Epithelial cell of esophagus (primary cell): ENCODE measurements at regions not wholly inside any gene's neighbourhood (a gene's known extent, or its start where the extent isn't known, plus 50 kb on each side); places are given as distances from the start of the nearest gene placed in this dataset.

Experiments
- DNase-seq: peaks from one replicate; pipeline ENCODE4 v3.0.0; 2010; ENCODE audit warnings: low read depth
- H3K4me3 ChIP-seq: 2 replicates; pipeline ENCODE4 v1.5.1; 2011; ENCODE audit warnings: mild to moderate bottlenecking, low read length, control low read depth
- CTCF ChIP-seq: IDR thresholded peaks from 2 replicates; pipeline ENCODE4 v1.5.1; 2011; ENCODE audit warnings: low read depth, mild to moderate bottlenecking, low read length, control low read depth, inconsistent platforms; ENCODE audit not compliant: insufficient read depth; ENCODE audit errors: missing control alignments

DNA sequence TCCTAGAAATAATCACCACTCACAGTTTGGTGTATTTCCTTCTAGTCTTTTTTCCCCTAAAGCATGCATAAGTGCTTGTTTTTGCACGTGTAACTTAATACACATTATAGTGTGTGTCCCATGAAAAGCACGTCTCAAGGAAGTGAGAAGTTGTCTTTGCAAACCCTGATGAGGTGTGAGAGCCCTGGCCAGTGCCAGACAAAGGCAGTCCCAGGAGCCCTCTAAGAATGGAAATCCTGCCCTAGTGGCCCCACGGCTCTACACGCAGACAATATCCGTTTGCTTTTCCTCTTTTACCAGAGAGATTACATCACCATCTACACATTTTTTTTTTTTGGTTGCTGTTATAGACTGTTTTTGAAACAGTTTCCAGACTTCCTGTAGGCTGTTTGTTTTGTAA is 85.5 kb upstream of the FZD10 start:
- no peak for TF ChIP-seq CTCF
- no peak for DNase-seq
- H3K4me3 ChIP-seq: no peak overlapping the region

- DNase-seq: no peak
- TF ChIP-seq CTCF: no peak
- no peak overlapping the region for H3K4me3 ChIP-seq
These were observed 83.4 kb upstream of the FZD10 start for GRCh38 chr12:130078852-130079251.

DNA sequence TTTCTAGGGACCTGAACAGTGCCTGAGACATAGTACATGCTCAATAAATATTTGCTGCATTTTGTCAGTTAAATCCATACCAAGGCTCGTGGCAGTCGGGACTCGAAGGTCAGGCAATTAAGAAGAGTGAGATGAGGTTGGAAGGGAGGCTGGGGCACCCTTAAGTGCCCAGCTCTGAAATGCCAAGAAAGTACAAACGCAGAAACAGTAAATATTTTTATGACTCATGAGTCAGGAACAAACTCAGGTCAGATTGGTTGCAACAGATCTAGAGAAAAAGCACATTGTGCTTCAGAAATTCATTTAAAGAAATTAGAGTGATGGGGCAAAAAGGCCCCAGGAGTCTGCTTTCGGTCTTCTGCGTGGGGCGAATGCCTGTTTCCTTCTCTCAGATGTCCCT is 83.0 kb upstream of the FZD10 start:
- H3K4me3 ChIP-seq: no peak overlapping the region
- TF ChIP-seq CTCF: no peak
- DNase-seq: peak; percentile 27

- no peak overlapping the region for H3K4me3 ChIP-seq
- no peak for DNase-seq
- TF ChIP-seq CTCF: no peak
These were observed 82.1 kb upstream of the FZD10 start for GRCh38 chr12:130080205-130080604.

DNA sequence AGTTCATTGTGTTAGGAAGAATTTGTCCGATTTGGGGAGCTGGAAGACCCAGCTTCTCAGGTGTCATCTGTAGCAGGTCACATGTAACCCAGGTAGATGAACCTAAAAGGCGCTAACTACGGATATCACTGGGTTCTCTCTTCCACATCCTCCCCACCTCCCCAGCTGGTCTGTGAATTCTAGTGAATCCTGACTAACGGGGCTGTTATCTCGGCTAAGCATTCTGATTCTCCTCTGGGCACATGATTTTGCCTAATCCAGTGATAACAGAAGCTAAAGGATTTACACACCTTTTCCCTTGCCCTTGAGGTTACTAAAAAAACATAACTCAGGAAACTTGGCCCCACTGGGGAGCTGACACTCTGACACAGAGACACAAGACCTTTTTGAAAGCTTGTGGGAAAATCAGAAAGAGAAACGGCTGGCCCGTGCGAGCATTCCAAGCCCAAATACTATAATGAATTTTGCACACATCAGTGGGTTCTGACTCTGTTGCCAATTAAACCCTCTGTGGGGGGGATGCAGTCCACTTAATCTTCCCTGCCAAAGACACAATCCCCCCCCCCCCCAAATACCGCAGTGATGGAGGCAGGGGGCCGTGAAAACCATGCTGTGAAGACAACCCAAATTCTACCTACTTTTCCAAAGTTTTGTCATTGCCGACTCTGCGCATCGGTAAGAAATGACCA is 81.0 kb upstream of the FZD10 start:
- no peak for DNase-seq
- H3K4me3 ChIP-seq: no peak overlapping the region
- no peak for TF ChIP-seq CTCF

DNA sequence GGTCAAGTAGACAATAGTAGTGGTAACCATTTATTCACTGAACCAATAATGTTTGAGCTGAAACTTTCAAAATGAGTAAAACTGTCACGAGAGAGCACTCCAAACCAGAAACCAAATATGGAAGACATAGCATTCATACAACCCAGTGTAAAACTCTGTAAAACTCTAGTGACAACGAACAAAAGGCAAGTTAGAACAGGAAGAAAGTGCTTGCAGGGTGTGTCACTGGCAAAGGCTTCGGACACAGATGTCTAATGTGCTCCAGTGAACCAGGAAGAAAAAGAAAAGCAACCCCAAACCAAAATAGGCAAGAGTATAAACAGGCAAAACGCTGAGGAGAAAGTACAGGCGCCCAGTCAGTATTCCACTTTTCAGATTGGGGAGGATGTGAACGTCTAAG is 79.3 kb upstream of the FZD10 start:
- H3K4me3 ChIP-seq: no peak overlapping the region
- TF ChIP-seq CTCF: no peak
- DNase-seq: peak; percentile 62

DNA sequence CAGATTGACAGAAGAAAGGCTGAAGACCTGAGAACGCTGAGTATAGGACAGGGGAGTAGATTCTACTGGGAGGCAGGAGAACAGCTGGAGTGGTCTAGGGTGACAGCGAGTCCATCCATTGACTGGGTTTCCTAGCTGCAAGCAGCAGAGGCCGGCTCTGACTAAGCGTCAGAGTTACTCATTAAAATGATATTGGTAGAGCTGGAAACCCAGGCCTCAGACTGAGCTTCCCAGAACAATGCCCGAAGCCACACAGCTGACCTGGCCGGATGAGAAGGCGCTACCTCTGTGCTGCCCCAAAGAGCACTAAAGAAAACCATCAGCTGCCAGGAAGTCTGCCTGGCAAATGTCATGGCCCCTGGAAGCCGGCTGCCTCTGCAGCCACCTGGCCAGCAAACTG is 78.5 kb upstream of the FZD10 start:
- no peak overlapping the region for H3K4me3 ChIP-seq
- TF ChIP-seq CTCF: no peak
- DNase-seq: no peak
